GDM1 (cell line): ENCODE measurements at regions not wholly inside any gene's neighbourhood (a gene's known extent, or its start where the extent isn't known, plus 50 kb on each side); places are given as distances from the start of the nearest gene placed in this dataset.
"Not testable (repeated sequence)": the region's sequence is repeated elsewhere in the genome, so short reads cannot be mapped to it uniquely, and the experiment has no call there.

Experiments
- DNase-seq: peaks from one replicate; lab custom pipeline; 2025; lab: John Stamatoyannopoulos, UW

DNA sequence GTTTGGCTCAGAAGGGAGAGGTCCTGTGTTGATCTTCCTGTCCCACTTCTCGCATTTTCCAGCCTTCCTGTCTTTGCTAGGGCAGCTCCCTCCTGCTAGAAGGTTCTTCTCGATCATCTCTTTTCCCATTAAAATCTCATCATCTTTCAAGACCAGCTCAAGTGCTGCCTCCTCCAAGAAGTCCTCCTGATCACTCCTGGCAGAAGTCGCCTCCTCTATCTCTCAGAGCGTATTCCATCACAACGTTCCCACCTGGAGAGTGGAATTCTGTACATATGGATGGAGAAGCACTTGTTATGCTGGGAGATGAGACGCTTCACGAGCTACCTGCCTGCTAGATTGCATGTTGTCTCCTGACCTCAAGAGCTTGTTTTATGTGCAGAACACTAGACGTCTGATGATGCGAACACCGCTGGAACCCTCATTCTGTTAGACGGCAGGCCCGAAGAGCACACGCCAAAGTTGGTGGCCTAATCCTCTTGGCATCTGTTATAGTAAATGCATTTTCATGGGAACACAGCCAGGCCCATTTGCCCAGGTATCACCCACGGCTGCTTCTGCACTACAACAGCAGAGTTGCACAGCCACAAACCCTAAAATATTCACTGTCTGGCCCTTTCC is 68.0 kb upstream of the INSIG1 start:
- no peak for DNase-seq

- DNase-seq, result no peak
Observed at GRCh38 chr7:155230169-155230593, 67.5 kb upstream of the INSIG1 start.

- DNase-seq, result no peak
Observed at GRCh38 chr7:155231241-155231800, 66.4 kb upstream of the INSIG1 start.

DNA sequence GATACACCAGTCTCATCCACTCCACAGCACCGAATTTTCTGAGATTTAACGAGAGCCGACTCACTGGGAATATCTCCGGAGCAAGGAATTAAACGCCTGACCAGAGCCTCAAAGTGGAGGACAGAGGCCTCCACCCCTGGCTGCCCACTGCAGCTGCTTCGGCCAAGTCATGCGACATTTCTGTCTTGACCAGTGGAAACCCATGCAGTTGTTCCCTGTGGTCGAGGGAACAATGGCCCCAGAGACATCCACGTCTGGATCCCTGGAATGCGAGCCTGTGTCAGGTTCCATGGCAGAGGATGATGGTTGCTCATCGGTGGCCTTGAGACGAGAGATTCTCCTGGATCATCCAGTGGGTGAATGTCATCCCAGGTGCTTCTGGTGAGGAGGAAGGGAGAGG is 65.7 kb upstream of the INSIG1 start:
- no peak for DNase-seq

DNA sequence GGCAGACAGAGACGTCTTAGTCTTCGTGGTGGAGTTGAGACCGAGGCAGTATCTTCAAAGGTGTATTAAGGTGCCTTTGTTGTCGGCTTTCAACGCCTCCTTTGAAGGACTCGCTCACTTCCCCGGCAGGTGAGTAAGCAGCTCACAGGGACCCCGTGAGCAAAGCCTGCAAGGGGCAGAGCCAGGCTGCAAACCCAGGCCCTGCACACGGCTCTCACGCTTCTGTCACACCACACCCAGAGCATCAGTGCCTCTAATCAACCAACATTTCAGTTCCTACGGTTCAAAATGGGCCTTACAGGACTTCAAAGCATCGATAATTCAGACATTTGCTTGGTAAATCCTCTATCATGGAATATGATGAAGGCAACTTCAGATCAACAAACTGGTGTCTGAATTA is 64.8 kb upstream of the INSIG1 start:
- no peak for DNase-seq

GRCh38 chr7:155233311-155234157 is 64.1 kb upstream of the INSIG1 start:
- DNase-seq, result no peak

DNA sequence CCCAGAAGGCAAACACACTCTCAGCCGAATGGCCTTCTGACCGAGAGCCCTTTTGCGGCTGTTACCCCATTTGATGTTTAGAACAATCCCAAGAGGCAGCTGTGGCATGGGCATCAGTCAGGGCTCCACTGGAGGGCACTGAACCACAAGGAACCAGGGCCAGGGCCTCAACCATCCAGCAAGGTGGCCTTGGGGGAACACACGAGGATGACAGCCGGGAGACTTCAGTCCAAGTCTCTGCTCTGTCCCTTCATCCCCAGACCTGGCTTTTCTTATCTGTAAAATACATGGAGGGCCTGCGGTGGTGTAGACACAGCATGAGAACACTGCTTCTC is 63.6 kb upstream of the INSIG1 start:
- DNase-seq, result no peak

DNA sequence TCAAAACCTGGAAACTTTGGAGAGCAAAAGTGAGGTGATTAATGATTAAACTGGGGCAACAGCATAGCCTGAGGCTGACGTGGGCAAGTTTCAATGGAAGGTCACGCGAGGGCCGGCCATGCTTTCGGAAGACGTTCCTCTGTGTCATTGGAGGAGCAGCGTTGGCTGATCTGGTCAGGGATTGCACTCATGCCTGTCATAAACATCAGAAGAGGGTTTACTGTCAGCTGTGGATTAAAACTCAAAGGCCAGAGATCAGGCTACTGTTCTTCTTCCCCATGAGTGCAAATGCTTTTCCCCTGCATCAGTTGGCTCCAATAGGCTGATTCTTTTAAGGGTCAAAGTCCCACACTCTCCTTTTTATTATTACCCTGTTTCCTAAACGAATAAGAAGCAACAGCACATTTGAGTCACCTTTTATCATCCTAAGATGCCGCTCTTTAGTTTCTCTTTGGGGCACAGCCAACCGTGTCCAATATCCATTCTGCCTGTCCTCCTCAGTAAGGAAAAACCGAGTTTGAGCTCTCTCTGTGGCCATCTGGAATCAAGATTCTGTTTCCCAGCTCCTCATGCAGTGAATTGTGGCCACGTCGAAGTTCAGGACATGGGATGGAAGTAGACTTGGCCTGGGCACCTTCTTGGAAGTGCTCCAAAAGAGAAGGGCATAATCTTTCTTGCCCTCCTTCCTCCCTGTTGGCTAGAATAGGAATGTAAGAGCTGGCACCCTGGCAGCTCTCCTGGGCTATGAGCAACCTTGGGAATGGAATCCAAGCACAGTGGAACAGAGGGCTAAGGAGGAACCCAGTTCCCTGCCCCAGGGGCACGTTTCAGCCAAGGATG is 62.5 kb upstream of the INSIG1 start:
- no peak for DNase-seq

DNA sequence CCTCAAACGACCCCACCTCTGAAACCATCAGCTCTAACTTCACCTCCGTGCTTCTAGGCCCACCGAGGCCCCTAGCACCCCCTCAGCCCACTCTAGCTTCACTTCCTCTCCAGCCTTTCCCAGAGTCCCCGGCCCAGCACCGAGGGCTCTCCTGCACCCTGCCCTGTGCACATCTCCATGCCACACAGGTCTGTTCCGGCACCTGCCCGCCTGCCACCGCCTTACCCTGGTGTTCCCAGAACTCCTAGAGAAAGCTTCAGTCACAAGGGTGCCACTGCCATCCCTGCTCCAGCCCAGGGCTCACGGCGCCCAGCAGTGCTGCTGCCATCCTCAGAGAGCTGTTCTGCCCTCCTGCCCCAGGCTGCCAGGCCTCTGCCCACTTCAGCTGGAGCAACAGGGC is 61.3 kb upstream of the INSIG1 start:
- no peak for DNase-seq

GRCh38 chr7:155237297-155237696 is 60.4 kb upstream of the INSIG1 start:
- DNase-seq, result no peak

DNA sequence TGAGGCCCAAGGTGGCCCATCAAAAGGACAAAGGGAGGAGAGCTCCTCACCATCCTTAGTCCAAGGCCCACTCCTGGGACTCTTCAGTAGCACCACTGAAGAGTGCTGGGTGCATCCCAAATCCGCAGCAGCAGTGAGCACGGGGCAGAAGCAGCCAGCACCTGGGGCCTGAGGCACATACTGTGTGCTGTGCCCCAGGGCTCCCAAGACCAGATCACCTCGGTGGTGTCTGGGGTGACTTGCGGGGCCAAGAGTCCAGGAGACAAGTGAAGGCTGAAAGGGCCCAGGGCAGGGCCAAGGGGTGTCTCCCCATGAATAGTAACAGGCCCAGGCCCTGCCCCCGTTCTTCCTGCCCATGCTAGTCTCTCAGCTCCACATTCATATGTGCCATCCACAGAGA is 59.9 kb upstream of the INSIG1 start:
- no peak for DNase-seq

- not testable (repeated sequence) for DNase-seq
Observed at GRCh38 chr7:155239431-155240087, 58.1 kb upstream of the INSIG1 start.

GRCh38 chr7:155244675-155245074 is 53.0 kb upstream of the INSIG1 start:
- no peak for DNase-seq

DNA sequence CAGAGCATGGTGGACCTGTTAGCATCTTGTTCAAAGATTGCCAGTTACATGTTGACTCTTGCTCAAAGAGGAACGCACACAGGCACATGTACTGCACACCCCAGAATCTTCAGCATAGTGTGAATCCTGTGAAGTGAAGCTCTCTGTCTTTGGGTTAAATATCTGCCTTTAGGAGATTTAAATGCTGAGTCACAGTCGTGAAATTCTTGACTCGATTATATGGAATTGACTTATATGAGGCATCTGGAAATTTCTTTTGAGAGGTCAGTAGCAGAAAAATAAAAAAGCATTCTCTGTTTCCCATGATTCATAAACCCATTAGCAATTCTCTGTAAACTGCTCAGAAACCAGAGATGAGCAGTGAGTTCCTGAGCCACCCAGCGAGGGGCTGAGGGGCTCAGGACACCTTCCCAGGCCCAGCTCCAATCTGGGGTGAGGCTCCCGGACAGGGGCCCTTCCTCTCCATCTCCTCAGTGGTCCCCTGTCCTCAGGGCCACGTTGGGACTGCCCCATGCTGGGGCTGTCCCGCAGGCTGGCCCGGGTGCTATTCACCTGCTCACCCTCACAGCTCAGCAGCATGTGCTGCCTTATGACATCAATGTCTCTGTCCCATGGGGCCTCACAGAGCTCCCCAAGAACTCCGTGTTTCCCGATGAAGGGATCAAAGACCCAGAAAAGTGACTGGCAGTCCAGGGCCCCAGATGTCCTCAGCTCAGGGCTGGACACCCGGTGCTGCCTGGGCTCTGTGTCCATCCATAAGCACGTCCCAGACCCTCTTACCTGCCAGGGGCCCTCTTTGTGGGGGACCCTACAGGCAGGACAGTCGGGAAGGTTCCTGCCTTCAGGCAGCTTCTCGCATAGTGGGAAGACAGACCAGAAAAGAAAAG is 50.0 kb upstream of the INSIG1 start:
- DNase-seq, result no peak
